CD14-positive monocyte (primary cell): ENCODE measurements at regions not wholly inside any gene's neighbourhood (a gene's known extent, or its start where the extent isn't known, plus 50 kb on each side); places are given as distances from the start of the nearest gene placed in this dataset.

ENCODE experiments used
- DNase-seq, 3 donors: peaks; one replicate each; pipeline ENCODE4 v3.0.0-alpha.2; 2011 to 2022
- H2AFZ ChIP-seq: 2 replicates; pipeline ENCODE4 v1.6.0; 2012; ENCODE audit warnings: mild to moderate bottlenecking, low read depth, low read length, inconsistent platforms; ENCODE audit not compliant: insufficient read depth, poor library complexity, severe bottlenecking
- H3K27ac ChIP-seq, 2 donors: 1 replicate in 1 of 2; 2 replicates in 1 of 2; pipeline ENCODE4 v1.5.1; 2012 to 2013; ENCODE audit warnings: low read length in 2 of 2, control low read depth in 1 of 2, inconsistent platforms in 1 of 2, low read depth in 1 of 2, mild to moderate bottlenecking in 1 of 2
- H3K27me3 ChIP-seq, 2 donors: one replicate each; pipeline versions ENCODE4 v1.6.0 to v1.6.1; 2011 to 2013; ENCODE audit warnings: low read length in 2 of 2; ENCODE audit not compliant: control insufficient read depth in 2 of 2, insufficient read depth in 2 of 2
- H3K36me3 ChIP-seq, 2 donors: replicated peaks in 1 of 2; 1 replicate in 1 of 2; 2 replicates in 1 of 2; pipeline versions ENCODE4 v1.5.1 to v1.6.1; 2012 to 2013; ENCODE audit warnings: low read length in 2 of 2, control low read depth in 1 of 2, inconsistent platforms in 1 of 2, mild to moderate bottlenecking in 1 of 2; ENCODE audit not compliant: insufficient read depth in 2 of 2, control insufficient read depth in 1 of 2
- H3K4me1 ChIP-seq, 2 donors: 1 replicate in 1 of 2; 2 replicates in 1 of 2; pipeline versions ENCODE4 v1.5.1 to v1.6.1; 2012 to 2013; ENCODE audit warnings: low read length in 2 of 2, control low read depth in 1 of 2, inconsistent platforms in 1 of 2, mild to moderate bottlenecking in 1 of 2, moderate library complexity in 1 of 2; ENCODE audit not compliant: insufficient read depth in 2 of 2, control insufficient read depth in 1 of 2
- H3K4me2 ChIP-seq: replicated peaks from 2 replicates; pipeline ENCODE3; 2012; ENCODE audit warnings: low read length, moderate library complexity, mild to moderate bottlenecking; ENCODE audit not compliant: poor library complexity, severe bottlenecking; ENCODE audit errors: extremely low read depth
- H3K4me3 ChIP-seq, 3 experiments: fragments of 200-600 bp in 1 of 3; sonication (generic) in 1 of 3; replicated peaks in 1 of 3; 1 replicate in 2 of 3; 2 replicates in 1 of 3; pipeline ENCODE4 v1.5.1; 2011 to 2013; ENCODE audit warnings: low read length in 3 of 3, mild to moderate bottlenecking in 3 of 3, control low read depth in 2 of 3, low read depth in 2 of 3, inconsistent platforms in 1 of 3, moderate library complexity in 1 of 3
- H3K79me2 ChIP-seq: 2 replicates; pipeline ENCODE4 v1.6.0; 2012; ENCODE audit warnings: mild to moderate bottlenecking, control low read depth, inconsistent platforms, low read length, moderate library complexity; ENCODE audit not compliant: insufficient read depth
- H3K9ac ChIP-seq: 2 replicates; pipeline ENCODE4 v1.6.0; 2017; ENCODE audit warnings: low read length, mild to moderate bottlenecking; ENCODE audit not compliant: insufficient read depth, poor library complexity, severe bottlenecking
- H3K9me3 ChIP-seq, 2 donors: replicated peaks in 1 of 2; 1 replicate in 1 of 2; 2 replicates in 1 of 2; pipeline versions ENCODE4 v1.5.1 to v1.6.1; 2012 to 2013; ENCODE audit warnings: low read length in 2 of 2, control low read depth in 1 of 2; ENCODE audit not compliant: control insufficient read depth in 1 of 2, insufficient read depth in 1 of 2
- H4K20me1 ChIP-seq: 2 replicates; pipeline ENCODE4 v1.6.0; 2012; ENCODE audit warnings: mild to moderate bottlenecking, low read length, control low read depth, moderate library complexity; ENCODE audit not compliant: insufficient read depth
- H3K27ac Mint-ChIP-seq, 7 donors: one replicate each; pipeline ENCODE4 v1.8.0; 2020; ENCODE audit warnings: mild to moderate bottlenecking in 7 of 7, mixed read lengths in 7 of 7, moderate library complexity in 6 of 7, inconsistent platforms in 2 of 7
- H3K27me3 Mint-ChIP-seq, 3 donors: one replicate each; pipeline ENCODE4 v1.8.0; 2021 to 2022; ENCODE audit warnings: low read depth in 3 of 3, mild to moderate bottlenecking in 3 of 3, mixed read lengths in 3 of 3, moderate library complexity in 3 of 3, inconsistent platforms in 1 of 3
- H3K36me3 Mint-ChIP-seq, 2 donors: one replicate each; pipeline ENCODE4 v1.8.0; 2020; ENCODE audit warnings: mixed read lengths in 2 of 2, inconsistent platforms in 1 of 2, mild to moderate bottlenecking in 1 of 2
- H3K4me1 Mint-ChIP-seq: one replicate; pipeline ENCODE4 v1.8.0; 2020; ENCODE audit warnings: mild to moderate bottlenecking, mixed read lengths
- H3K4me3 Mint-ChIP-seq, 2 donors: one replicate each; pipeline ENCODE4 v1.8.0; 2020; ENCODE audit warnings: mild to moderate bottlenecking in 2 of 2, mixed read lengths in 2 of 2, moderate library complexity in 1 of 2
- H3K9me3 Mint-ChIP-seq, 7 donors: one replicate each; pipeline ENCODE4 v1.8.0; 2020 to 2022; ENCODE audit warnings: mixed read lengths in 7 of 7, mild to moderate bottlenecking in 6 of 7, moderate library complexity in 6 of 7, inconsistent platforms in 2 of 7
- CTCF ChIP-seq: fragments of 200-600 bp; IDR thresholded peaks from one replicate; pipeline ENCODE4 v1.8.0; 2022; ENCODE audit warnings: antibody characterized with exemption, mild to moderate bottlenecking
- WGBS: methylation state at CpG from one replicate; pipeline ENCODE4 v1.1.5; 2013; ENCODE audit warnings: missing lambda C conversion rate; ENCODE audit not compliant: insufficient coverage; 5-methylcytosine and 5-hydroxymethylcytosine counted together
- intact Hi-C, 2 donors: fragments of 100-400 bp; cut with micrococcal nuclease; formaldehyde crosslinking; loops; one replicate each; pipeline versions ENCODE4 v1.15.0 to v1.15.1; 2023

- H4K20me1 ChIP-seq: no peaks in the 10 kb centered on the region
- Mint-ChIP-seq H3K4me3 (no peak overlapping the region), H3K9me3 (peaks cover 0 to 4% (median 2%) of the 10 kb centered on the region in 7 donors), H3K27me3 (no peaks in the 10 kb centered on the region), H3K27ac (no peak overlapping the region), H3K4me1 (peaks cover 7% of the 10 kb centered on the region), H3K36me3 (no peaks in the 10 kb centered on the region)
- intact Hi-C loops: no loop called here
- H3K9me3 ChIP-seq: no peaks in the 10 kb centered on the region
- DNase-seq: no peak
- no peaks in the 10 kb centered on the region for H3K27me3 ChIP-seq
- no peak overlapping the region for H3K27ac ChIP-seq
- H3K4me1 ChIP-seq: no peaks in the 10 kb centered on the region
- H3K4me2 ChIP-seq: no peak overlapping the region
- no peak overlapping the region for H3K9ac ChIP-seq
- no peak overlapping the region for H2AFZ ChIP-seq
- H3K36me3 ChIP-seq: no peaks in the 10 kb centered on the region
- WGBS: 93% methylated on average over 2 of the region's 4 CpGs
- no peak overlapping the region for H3K4me3 ChIP-seq
- no peaks in the 10 kb centered on the region for H3K79me2 ChIP-seq
- no peak for TF ChIP-seq CTCF
These were observed 178.1 kb upstream of the PIEZO2 start for GRCh38 chr18:11327391-11328009.

GRCh38 chr18:11324956-11325882, 175.8 kb upstream of the PIEZO2 start:
- WGBS: 67% methylated on average over 1 of the region's 4 CpGs
- no peaks in the 10 kb centered on the region for H3K79me2 ChIP-seq
- no peaks in the 10 kb centered on the region for H3K4me1 ChIP-seq
- Mint-ChIP-seq H3K4me3 (no peak overlapping the region), H3K4me1 (peaks cover 12% of the 10 kb centered on the region), H3K27me3 (peaks cover 0 to 3% (median 2%) of the 10 kb centered on the region in 3 donors), H3K9me3 (peaks cover 0 to 6% (median 2%) of the 10 kb centered on the region in 7 donors), H3K36me3 (no peaks in the 10 kb centered on the region), H3K27ac (no peak overlapping the region)
- no peak for TF ChIP-seq CTCF
- H3K27ac ChIP-seq: no peak overlapping the region
- no peaks in the 10 kb centered on the region for H3K9me3 ChIP-seq
- H3K4me2 ChIP-seq: no peak overlapping the region
- no peak for DNase-seq
- intact Hi-C loops: no loop called here
- no peaks in the 10 kb centered on the region for H3K27me3 ChIP-seq
- no peak overlapping the region for H3K9ac ChIP-seq
- H3K4me3 ChIP-seq: no peak overlapping the region
- H3K36me3 ChIP-seq: no peaks in the 10 kb centered on the region
- H4K20me1 ChIP-seq: no peaks in the 10 kb centered on the region
- peak overlapping the region; percentile 35 for H2AFZ ChIP-seq
